Parathyroid adenoma (tissue), 2 donors: ENCODE measurements at regions not wholly inside any gene's neighbourhood (a gene's known extent, or its start where the extent isn't known, plus 50 kb on each side); places are given as distances from the start of the nearest gene placed in this dataset.

ENCODE experiments used
- H2AFZ ChIP-seq: fragments of 300-600 bp; sonication (generic); one replicate; pipeline ENCODE4 v1.7.0; 2017; ENCODE audit warnings: antibody characterized with exemption, mild to moderate bottlenecking
- H3K27ac ChIP-seq: fragments of 300-600 bp; sonication (generic); one replicate; pipeline ENCODE4 v1.7.0; 2017
- H3K27me3 ChIP-seq: fragments of 300-600 bp; sonication (generic); one replicate; pipeline ENCODE4 v1.7.0; 2017; ENCODE audit warnings: low read length; ENCODE audit not compliant: control insufficient read depth, insufficient read depth
- H3K36me3 ChIP-seq: fragments of 300-600 bp; sonication (generic); one replicate; pipeline ENCODE4 v1.7.0; 2017; ENCODE audit warnings: low read length; ENCODE audit not compliant: control insufficient read depth, insufficient read depth
- H3K4me1 ChIP-seq: fragments of 300-600 bp; sonication (generic); one replicate; pipeline ENCODE4 v1.7.0; 2017; ENCODE audit warnings: control low read depth
- H3K4me2 ChIP-seq: fragments of 300-600 bp; sonication (generic); one replicate; pipeline ENCODE4 v1.7.0; 2017; ENCODE audit warnings: low read length
- H3K4me3 ChIP-seq: fragments of 300-600 bp; sonication (generic); one replicate; pipeline ENCODE4 v1.7.0; 2017; ENCODE audit warnings: low read depth, low read length
- H3K79me2 ChIP-seq: fragments of 300-600 bp; sonication (generic); one replicate; pipeline ENCODE4 v1.7.0; 2017; ENCODE audit warnings: control low read depth
- H3K9ac ChIP-seq: fragments of 300-600 bp; sonication (generic); one replicate; pipeline ENCODE4 v1.7.0; 2017; ENCODE audit warnings: mild to moderate bottlenecking
- H3K9me3 ChIP-seq: fragments of 300-600 bp; sonication (generic); one replicate; pipeline ENCODE4 v1.7.0; 2017; ENCODE audit warnings: low read length; ENCODE audit not compliant: control insufficient read depth
- CTCF ChIP-seq: fragments of 300-600 bp; sonication (generic); IDR thresholded peaks from one replicate; pipeline ENCODE4 v1.7.0; 2017; ENCODE audit warnings: antibody characterized with exemption, mild to moderate bottlenecking
- donor health status: primary hyperparathyroidism.

- TF ChIP-seq CTCF: no peak
- H3K4me2 ChIP-seq: no peak overlapping the region
- H3K9ac ChIP-seq: no peak overlapping the region
- H3K36me3 ChIP-seq: no peaks in the 10 kb centered on the region
- H3K4me3 ChIP-seq: no peak overlapping the region
- no peak overlapping the region for H2AFZ ChIP-seq
- H3K4me1 ChIP-seq: no peaks in the 10 kb centered on the region
- no peaks in the 10 kb centered on the region for H3K79me2 ChIP-seq
- no peaks in the 10 kb centered on the region for H3K27me3 ChIP-seq
- H3K27ac ChIP-seq: no peak overlapping the region
- H3K9me3 ChIP-seq: no peaks in the 10 kb centered on the region
Measured at GRCh38 chr18:73639788-73640187, 507.8 kb downstream of the FBXO15 start.

- H3K9ac ChIP-seq: no peak overlapping the region
- TF ChIP-seq CTCF: no peak
- H3K79me2 ChIP-seq: no peaks in the 10 kb centered on the region
- H3K4me1 ChIP-seq: no peaks in the 10 kb centered on the region
- H2AFZ ChIP-seq: no peak overlapping the region
- H3K4me2 ChIP-seq: no peak overlapping the region
- H3K4me3 ChIP-seq: no peak overlapping the region
- H3K36me3 ChIP-seq: no peaks in the 10 kb centered on the region
- H3K27me3 ChIP-seq: no peaks in the 10 kb centered on the region
- no peak overlapping the region for H3K27ac ChIP-seq
- no peaks in the 10 kb centered on the region for H3K9me3 ChIP-seq
Measured at GRCh38 chr18:73638709-73639108, 508.9 kb downstream of the FBXO15 start.

- H3K79me2 ChIP-seq: no peaks in the 10 kb centered on the region
- no peak overlapping the region for H2AFZ ChIP-seq
- no peak for TF ChIP-seq CTCF
- no peaks in the 10 kb centered on the region for H3K36me3 ChIP-seq
- no peak overlapping the region for H3K4me2 ChIP-seq
- H3K9ac ChIP-seq: no peak overlapping the region
- no peaks in the 10 kb centered on the region for H3K9me3 ChIP-seq
- no peaks in the 10 kb centered on the region for H3K27me3 ChIP-seq
- no peaks in the 10 kb centered on the region for H3K4me1 ChIP-seq
- no peak overlapping the region for H3K27ac ChIP-seq
- no peak overlapping the region for H3K4me3 ChIP-seq
Measured at GRCh38 chr18:73636355-73636754, 511.3 kb downstream of the FBXO15 start.

- Histone ChIP-seq H3K27me3 (no peaks in the 10 kb centered on the region), H3K79me2 (no peaks in the 10 kb centered on the region), H3K27ac (no peak overlapping the region), H3K9ac (no peak overlapping the region), H3K4me1 (no peaks in the 10 kb centered on the region), H3K4me2 (no peak overlapping the region), H3K4me3 (no peak overlapping the region), H3K9me3 (no peaks in the 10 kb centered on the region), H3K36me3 (no peaks in the 10 kb centered on the region), H2AFZ (no peak overlapping the region)
- no peak for TF ChIP-seq CTCF
Measured at GRCh38 chr18:73626859-73627258, 520.8 kb downstream of the FBXO15 start.

GRCh38 chr18:73626221-73626620 lies 521.4 kb downstream of the FBXO15 start:
- H3K9ac ChIP-seq: no peak overlapping the region
- no peak for TF ChIP-seq CTCF
- no peaks in the 10 kb centered on the region for H3K36me3 ChIP-seq
- H3K9me3 ChIP-seq: no peaks in the 10 kb centered on the region
- no peaks in the 10 kb centered on the region for H3K27me3 ChIP-seq
- H3K79me2 ChIP-seq: no peaks in the 10 kb centered on the region
- H2AFZ ChIP-seq: no peak overlapping the region
- H3K27ac ChIP-seq: no peak overlapping the region
- no peaks in the 10 kb centered on the region for H3K4me1 ChIP-seq
- no peak overlapping the region for H3K4me2 ChIP-seq
- no peak overlapping the region for H3K4me3 ChIP-seq
